ENCODE measurements at regions not wholly inside any gene's neighbourhood (a gene's known extent, or its start where the extent isn't known, plus 50 kb on each side); places are given as distances from the start of the nearest gene placed in this dataset.

DNA sequence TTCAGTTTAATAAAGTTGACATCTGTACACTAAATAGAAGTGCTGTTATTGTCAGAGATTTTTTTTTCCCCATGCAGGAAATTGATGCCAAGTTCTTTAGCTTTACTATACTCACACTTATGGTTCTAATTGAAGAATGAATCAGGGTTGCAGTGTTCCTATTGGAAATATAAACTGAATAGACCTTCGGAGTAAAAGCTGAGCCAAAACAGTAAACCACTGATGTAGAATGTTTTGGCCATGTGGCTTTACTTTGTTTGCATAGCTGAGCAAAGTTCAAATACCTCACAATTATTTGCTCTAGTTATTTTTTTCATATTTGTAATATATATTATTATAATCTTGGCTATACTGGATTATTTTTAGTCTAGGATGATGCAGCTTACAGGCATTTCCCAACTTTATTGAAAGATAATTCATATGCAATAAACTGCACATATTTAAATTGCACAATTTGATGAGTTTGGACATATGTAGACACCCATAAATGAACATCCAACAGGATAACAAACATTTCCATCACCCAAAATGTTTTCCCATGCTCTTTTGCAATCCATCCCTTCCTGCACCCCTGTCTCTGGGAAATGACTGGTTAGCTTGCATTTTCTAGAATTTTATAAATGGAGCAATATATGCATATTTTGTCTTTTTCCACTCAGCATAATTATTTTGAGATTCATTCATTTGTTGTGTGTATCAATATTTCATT is 105.8 kb upstream of the NOX3 start:
- no peaks in the 10 kb centered on the region for H3K27me3 Mint-ChIP-seq (ENCODE audit: unreplicated experiment)

DNA sequence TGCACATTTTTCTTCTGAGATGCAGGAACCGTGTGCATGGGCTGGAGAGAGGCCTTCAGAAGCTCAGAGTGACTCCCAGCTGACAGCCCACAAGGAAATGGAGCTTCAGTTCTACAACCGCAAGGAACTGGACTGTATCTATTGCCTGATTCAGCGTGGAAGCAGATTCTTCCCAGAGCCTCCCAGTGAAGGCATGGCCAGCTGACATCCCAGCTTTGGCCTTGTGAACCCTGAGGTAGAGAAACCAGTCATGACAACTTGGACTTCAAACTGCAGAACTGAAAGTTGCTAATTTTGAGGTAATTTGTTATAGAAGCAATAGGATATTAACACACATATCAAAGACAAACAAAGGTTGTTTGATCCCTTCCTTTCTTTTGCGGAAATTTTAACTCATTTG is 94.3 kb upstream of the NOX3 start:
- no peak for DNase-seq
- no peak for TF ChIP-seq CTCF (IDR thresholded peaks at IDR 0.05; ENCODE audit: partially characterized antibody, unreplicated experiment)
- peaks cover 3% of the 10 kb centered on the region for H3K27me3 Mint-ChIP-seq (ENCODE audit: unreplicated experiment)
- H3K36me3 Mint-ChIP-seq (ENCODE audit: unreplicated experiment), result no peaks in the 10 kb centered on the region
- no peaks in the 10 kb centered on the region for H3K9me3 Mint-ChIP-seq (ENCODE audit: unreplicated experiment)
- no peaks in the 10 kb centered on the region for H3K4me1 Mint-ChIP-seq (ENCODE audit: low read depth, unreplicated experiment)
- no peak overlapping the region for H3K4me3 Mint-ChIP-seq (ENCODE audit: unreplicated experiment)
- no peak overlapping the region for H3K27ac Mint-ChIP-seq (ENCODE audit: unreplicated experiment)

More for the DNA sequence above, 105.8 kb upstream of the NOX3 start:
- Mint-ChIP-seq H3K36me3 (ENCODE audit: unreplicated experiment) (peaks cover 6% of the 10 kb centered on the region), H3K4me1 (ENCODE audit: low read depth, unreplicated experiment) (no peaks in the 10 kb centered on the region), H3K9me3 (ENCODE audit: unreplicated experiment) (peaks cover 4% of the 10 kb centered on the region), H3K27ac (ENCODE audit: unreplicated experiment) (no peak overlapping the region), H3K4me3 (ENCODE audit: unreplicated experiment) (no peak overlapping the region)
- TF ChIP-seq CTCF (IDR thresholded peaks at IDR 0.05; ENCODE audit: partially characterized antibody, unreplicated experiment), result no peak
- no peak for DNase-seq

DNA sequence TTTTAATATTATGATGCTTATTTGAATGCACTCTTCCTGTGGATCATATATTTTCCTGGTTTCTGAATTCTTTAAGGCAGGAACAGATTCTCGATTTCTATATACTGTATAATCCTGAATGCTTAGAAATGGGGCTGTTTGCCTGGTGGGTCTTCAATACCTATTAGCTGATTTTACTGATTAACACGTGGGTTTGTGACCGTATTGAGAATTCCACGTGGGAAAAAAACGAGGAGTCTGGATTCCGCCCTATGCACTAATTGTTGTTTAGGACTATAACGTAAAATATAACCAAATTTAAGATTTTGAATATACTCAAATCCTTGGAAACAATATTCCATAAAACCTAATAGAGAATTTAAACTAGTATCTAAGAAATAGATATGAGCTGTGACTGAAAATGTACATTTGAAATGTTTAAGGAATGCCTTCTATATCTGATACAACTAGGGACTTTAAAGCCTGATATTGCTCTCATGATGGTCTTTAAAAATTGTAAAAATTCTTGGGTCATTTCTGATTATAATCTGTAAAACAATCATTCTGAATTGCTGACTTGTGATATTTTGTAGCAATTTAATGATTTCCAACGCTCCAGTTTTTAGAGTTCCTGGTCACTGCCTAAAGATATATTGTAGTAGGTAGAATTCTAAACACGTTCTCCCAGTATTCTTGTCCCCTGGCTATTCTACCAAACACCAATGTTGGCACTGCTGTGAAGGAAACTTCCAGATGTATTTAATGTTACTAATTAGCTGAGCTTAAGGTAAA is 93.6 kb upstream of the NOX3 start:
- TF ChIP-seq CTCF (IDR thresholded peaks at IDR 0.05; ENCODE audit: partially characterized antibody, unreplicated experiment), result no peak
- H3K4me3 Mint-ChIP-seq (ENCODE audit: unreplicated experiment), result no peak overlapping the region
- H3K4me1 Mint-ChIP-seq (ENCODE audit: low read depth, unreplicated experiment), result peaks cover 3% of the 10 kb centered on the region
- DNase-seq, result no peak
- no peak overlapping the region for H3K27ac Mint-ChIP-seq (ENCODE audit: unreplicated experiment)
- H3K27me3 Mint-ChIP-seq (ENCODE audit: unreplicated experiment), result peaks cover 3% of the 10 kb centered on the region
- no peaks in the 10 kb centered on the region for H3K9me3 Mint-ChIP-seq (ENCODE audit: unreplicated experiment)
- no peaks in the 10 kb centered on the region for H3K36me3 Mint-ChIP-seq (ENCODE audit: unreplicated experiment)

DNA sequence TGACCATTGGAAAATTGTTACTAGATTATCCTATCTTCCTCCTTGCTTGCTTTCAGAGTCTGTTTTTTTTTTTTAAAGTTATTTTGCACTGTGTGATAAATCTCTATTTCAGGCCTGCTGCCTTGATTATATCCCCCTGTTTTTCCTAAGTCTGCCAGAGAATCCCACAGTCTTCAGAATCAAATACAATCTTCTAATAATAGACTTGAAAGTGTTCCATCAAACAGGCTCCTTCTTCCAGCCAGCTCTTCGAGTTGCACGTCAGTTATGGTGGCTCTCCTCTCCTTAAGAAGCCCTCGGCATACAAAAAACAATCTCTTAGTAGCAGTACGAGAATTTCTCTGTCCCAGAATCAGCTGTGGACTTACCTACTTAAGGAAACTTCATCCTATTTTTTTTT is 92.9 kb upstream of the NOX3 start:
- Mint-ChIP-seq H3K4me1 (ENCODE audit: low read depth, unreplicated experiment) (peaks cover 8% of the 10 kb centered on the region), H3K9me3 (ENCODE audit: unreplicated experiment) (no peaks in the 10 kb centered on the region), H3K27me3 (ENCODE audit: unreplicated experiment) (peaks cover 3% of the 10 kb centered on the region), H3K4me3 (ENCODE audit: unreplicated experiment) (no peak overlapping the region), H3K27ac (ENCODE audit: unreplicated experiment) (no peak overlapping the region), H3K36me3 (ENCODE audit: unreplicated experiment) (no peaks in the 10 kb centered on the region)
- no peak for DNase-seq
- TF ChIP-seq CTCF (IDR thresholded peaks at IDR 0.05; ENCODE audit: partially characterized antibody, unreplicated experiment), result no peak

DNA sequence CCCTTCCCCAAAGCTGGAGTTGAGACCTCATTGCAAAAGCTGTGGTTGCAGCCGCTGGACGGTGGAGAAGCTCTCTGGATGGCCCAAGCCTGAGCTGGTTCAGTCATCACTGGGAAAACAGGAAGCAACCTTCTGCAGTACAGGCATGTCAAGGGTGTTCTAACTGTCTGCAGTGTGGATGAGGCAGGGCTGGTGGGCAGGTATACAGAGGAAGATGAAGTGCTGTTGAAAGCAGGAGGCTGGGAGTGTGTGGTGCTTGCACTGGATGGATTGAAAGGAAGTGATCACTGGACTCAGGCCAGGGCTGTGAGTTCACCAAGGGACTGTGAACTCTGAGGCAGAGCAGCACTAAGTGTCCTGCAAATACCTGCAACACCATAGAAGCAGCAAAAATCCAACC is 89.0 kb upstream of the NOX3 start:
- Mint-ChIP-seq H3K27me3 (ENCODE audit: unreplicated experiment) (peaks cover 13% of the 10 kb centered on the region), H3K9me3 (ENCODE audit: unreplicated experiment) (peaks cover 16% of the 10 kb centered on the region), H3K36me3 (ENCODE audit: unreplicated experiment) (no peaks in the 10 kb centered on the region), H3K4me3 (ENCODE audit: unreplicated experiment) (no peak overlapping the region), H3K27ac (ENCODE audit: unreplicated experiment) (no peak overlapping the region), H3K4me1 (ENCODE audit: low read depth, unreplicated experiment) (peaks cover 39% of the 10 kb centered on the region)
- TF ChIP-seq CTCF (IDR thresholded peaks at IDR 0.05; ENCODE audit: partially characterized antibody, unreplicated experiment), result no peak
- DNase-seq, result no peak
